ENCODE measurements at regions not wholly inside any gene's neighbourhood (a gene's known extent, or its start where the extent isn't known, plus 50 kb on each side); places are given as distances from the start of the nearest gene placed in this dataset.

- RAD21 ChIA-PET (ENCODE audit: unreplicated experiment) = no interaction called here
- no peak for DNase-seq (ENCODE audit: low read depth, low spot score)
- Histone ChIP-seq H3K27me3 (replicated peaks in 1 of 2; ENCODE audit: control insufficient read depth in 2 of 2, insufficient read depth in 2 of 2, low read length in 1 of 2) (peaks cover 3 to 4% of the 10 kb centered on the region in 2 experiments; a peak in 2 of 4 replicates), H3K27ac (ENCODE audit: control insufficient read depth, insufficient read depth) (no peak overlapping the region), H3K4me2 (ENCODE audit: control insufficient read depth, insufficient read depth) (no peak overlapping the region), H3K36me3 (ENCODE audit: control insufficient read depth in 2 of 2, insufficient read depth in 2 of 2, low read length in 1 of 2) (no peaks in the 10 kb centered on the region), H3K9me3 (replicated peaks; ENCODE audit: control insufficient read depth, insufficient read depth, low read length) (no peaks in the 10 kb centered on the region; the same call in 2 of the 3 replicates), H3K4me1 (ENCODE audit: control insufficient read depth, insufficient read depth, low read length) (no peaks in the 10 kb centered on the region), H3K9ac (ENCODE audit: control insufficient read depth, insufficient read depth, low read length) (no peak overlapping the region), H3K4me3 (no peak overlapping the region), H3K79me2 (ENCODE audit: control insufficient read depth, insufficient read depth, low read length) (no peaks in the 10 kb centered on the region), H4K20me1 (ENCODE audit: control insufficient read depth, insufficient read depth) (no peaks in the 10 kb centered on the region), H2AFZ (ENCODE audit: control insufficient read depth, low read depth, low read length) (no peak overlapping the region)
- POLR2A ChIA-PET = no interaction called here
- CTCF ChIA-PET = interaction anchor here (1.0 kb wide), 1 partner anchor 10 kb away, joined by 3 read pairs; no protein-coding TSS in a partner anchor
- WGBS (ENCODE audit: insufficient coverage, insufficient replicate concordance, low lambda C conversion rate, missing lambda C conversion rate) = 55% methylated on average over 17 of the region's 17 CpGs
- SMC1A ChIA-PET (ENCODE audit: uncharacterized antibody, unreplicated experiment) = no interaction called here
- ATAC-seq = no peak
- no peak for FAIRE-seq
- in situ Hi-C loops (cut with MboI) = no loop called here
- BruUV-seq (replicated peaks) = no TSS peak
- intact Hi-C loops (cut with micrococcal nuclease; ENCODE audit: unreplicated experiment) = no loop called here
- no peak for TF ChIP-seq PKNOX1 (IDR thresholded peaks at IDR 0.05)
- TF ChIP-seq ZNF384 (IDR thresholded peaks at IDR 0.05; ENCODE audit: borderline replicate concordance, low read depth, low read length) = no peak
- TF ChIP-seq ATF3 (IDR thresholded peaks at IDR 0.05; ENCODE audit: borderline replicate concordance, extremely low read depth, low read depth, low read length) = no peak
- no peak for TF ChIP-seq SPI1 (IDR thresholded peaks at IDR 0.05; ENCODE audit: borderline replicate concordance, insufficient read depth, low read depth, low read length)
- TF ChIP-seq CBX5 (IDR thresholded peaks at IDR 0.05; ENCODE audit: low read depth) = no peak
- TF ChIP-seq STAT3 (IDR thresholded peaks at IDR 0.05; ENCODE audit: low read depth, low read length) = no peak
- TF ChIP-seq FOS (IDR thresholded peaks at IDR 0.05; ENCODE audit: borderline replicate concordance, extremely low read depth, insufficient read length) = no peak
- TF ChIP-seq NRF1 (conservative IDR thresholded peaks at IDR 0.05; ENCODE audit: low read depth, low read length) = no peak
- TF ChIP-seq RELA (IDR thresholded peaks at IDR 0.05; ENCODE audit: borderline replicate concordance, partially characterized antibody) = no peak
- no peak for TF ChIP-seq MTA3 (IDR thresholded peaks at IDR 0.05; ENCODE audit: borderline replicate concordance, low read length)
- no peak for TF ChIP-seq TARDBP (IDR thresholded peaks at IDR 0.05; ENCODE audit: borderline replicate concordance)
- no peak for TF ChIP-seq SREBF1 (IDR thresholded peaks at IDR 0.05; ENCODE audit: low read length)
- TF ChIP-seq RELB (IDR thresholded peaks at IDR 0.05; ENCODE audit: low read depth) = no peak
- TF ChIP-seq NR2C2 (IDR thresholded peaks at IDR 0.05; ENCODE audit: borderline replicate concordance, control insufficient read depth, insufficient read length, low read depth) = no peak
- no peak for TF ChIP-seq CUX1 (IDR thresholded peaks at IDR 0.05; ENCODE audit: insufficient replicate concordance, low read depth, low read length)
- TF ChIP-seq RBBP5 (conservative IDR thresholded peaks at IDR 0.05) = no peak
These were observed 49.8 kb upstream of the ZCCHC14 start for GRCh38 chr16:87542531-87543102.
